ENCODE measurements at regions not wholly inside any gene's neighbourhood (a gene's known extent, or its start where the extent isn't known, plus 50 kb on each side); places are given as distances from the start of the nearest gene placed in this dataset.

GRCh38 chr3:84165328-84165727 is 793.5 kb upstream of the CADM2 start:
- TF ChIP-seq, protein P1, sequence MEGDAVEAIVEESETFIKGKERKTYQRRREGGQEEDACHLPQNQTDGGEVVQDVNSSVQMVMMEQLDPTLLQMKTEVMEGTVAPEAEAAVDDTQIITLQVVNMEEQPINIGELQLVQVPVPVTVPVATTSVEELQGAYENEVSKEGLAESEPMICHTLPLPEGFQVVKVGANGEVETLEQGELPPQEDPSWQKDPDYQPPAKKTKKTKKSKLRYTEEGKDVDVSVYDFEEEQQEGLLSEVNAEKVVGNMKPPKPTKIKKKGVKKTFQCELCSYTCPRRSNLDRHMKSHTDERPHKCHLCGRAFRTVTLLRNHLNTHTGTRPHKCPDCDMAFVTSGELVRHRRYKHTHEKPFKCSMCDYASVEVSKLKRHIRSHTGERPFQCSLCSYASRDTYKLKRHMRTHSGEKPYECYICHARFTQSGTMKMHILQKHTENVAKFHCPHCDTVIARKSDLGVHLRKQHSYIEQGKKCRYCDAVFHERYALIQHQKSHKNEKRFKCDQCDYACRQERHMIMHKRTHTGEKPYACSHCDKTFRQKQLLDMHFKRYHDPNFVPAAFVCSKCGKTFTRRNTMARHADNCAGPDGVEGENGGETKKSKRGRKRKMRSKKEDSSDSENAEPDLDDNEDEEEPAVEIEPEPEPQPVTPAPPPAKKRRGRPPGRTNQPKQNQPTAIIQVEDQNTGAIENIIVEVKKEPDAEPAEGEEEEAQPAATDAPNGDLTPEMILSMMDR (IDR thresholded peaks at IDR 0.05) = no peak
- no peak for TF ChIP-seq POLR2A (IDR thresholded peaks at IDR 0.05)

Measured in body of pancreas (tissue), 4 donors.